Glutamatergic neuron (in vitro differentiated cells): ENCODE measurements at regions not wholly inside any gene's neighbourhood (a gene's known extent, or its start where the extent isn't known, plus 50 kb on each side); places are given as distances from the start of the nearest gene placed in this dataset.

Experiments used
- DNase-seq: peaks from one replicate; pipeline ENCODE4 v3.0.0; 2022
- H3K27ac Mint-ChIP-seq: one replicate; pipeline ENCODE4 v1.8.0; 2020; ENCODE audit warnings: mild to moderate bottlenecking, mixed read lengths, inconsistent platforms; ENCODE audit not compliant: unreplicated experiment
- H3K27me3 Mint-ChIP-seq: one replicate; pipeline ENCODE4 v1.8.0; 2020; ENCODE audit warnings: mild to moderate bottlenecking, moderate library complexity, mixed read lengths, inconsistent platforms; ENCODE audit not compliant: unreplicated experiment
- H3K36me3 Mint-ChIP-seq: one replicate; pipeline ENCODE4 v1.8.0; 2020; ENCODE audit warnings: mild to moderate bottlenecking, mixed read lengths, inconsistent platforms; ENCODE audit not compliant: unreplicated experiment
- H3K4me1 Mint-ChIP-seq: one replicate; pipeline ENCODE4 v1.8.0; 2020; ENCODE audit warnings: mild to moderate bottlenecking, low read depth, mixed read lengths, inconsistent platforms; ENCODE audit not compliant: unreplicated experiment
- H3K4me3 Mint-ChIP-seq: one replicate; pipeline ENCODE4 v1.8.0; 2020; ENCODE audit warnings: mild to moderate bottlenecking, mixed read lengths, inconsistent platforms; ENCODE audit not compliant: unreplicated experiment
- H3K9me3 Mint-ChIP-seq: one replicate; pipeline ENCODE4 v1.8.0; 2020; ENCODE audit warnings: mild to moderate bottlenecking, moderate library complexity, mixed read lengths, inconsistent platforms; ENCODE audit not compliant: unreplicated experiment
- CTCF ChIP-seq: fragments of 200-600 bp; sonication (generic); IDR thresholded peaks from one replicate; pipeline ENCODE4 v1.5.0; 2021; ENCODE audit not compliant: partially characterized antibody, unreplicated experiment

GRCh38 chr5:135643881-135644766, 65.3 kb upstream of the CXCL14 start:
- no peak overlapping the region for H3K27ac Mint-ChIP-seq

GRCh38 chr5:135642934-135643333, 64.1 kb upstream of the CXCL14 start:
- no peaks in the 10 kb centered on the region for H3K9me3 Mint-ChIP-seq
- peaks cover 2% of the 10 kb centered on the region for H3K27me3 Mint-ChIP-seq
- H3K36me3 Mint-ChIP-seq: no peaks in the 10 kb centered on the region
- H3K27ac Mint-ChIP-seq: no peak overlapping the region
- no peak for TF ChIP-seq CTCF
- H3K4me3 Mint-ChIP-seq: no peak overlapping the region
- H3K4me1 Mint-ChIP-seq: peaks cover 3% of the 10 kb centered on the region
- no peak for DNase-seq

More at GRCh38 chr5:135643881-135644766, 65.3 kb upstream of the CXCL14 start:
- TF ChIP-seq CTCF: no peak
- peaks cover 2% of the 10 kb centered on the region for H3K27me3 Mint-ChIP-seq
- DNase-seq: no peak
- peaks cover 3% of the 10 kb centered on the region for H3K4me1 Mint-ChIP-seq
- H3K9me3 Mint-ChIP-seq: no peaks in the 10 kb centered on the region
- H3K4me3 Mint-ChIP-seq: no peak overlapping the region
- no peaks in the 10 kb centered on the region for H3K36me3 Mint-ChIP-seq

- no peak for TF ChIP-seq CTCF
- no peak overlapping the region for H3K27ac Mint-ChIP-seq
- peaks cover 3% of the 10 kb centered on the region for H3K4me1 Mint-ChIP-seq
- H3K9me3 Mint-ChIP-seq: no peaks in the 10 kb centered on the region
- H3K27me3 Mint-ChIP-seq: peaks cover 2% of the 10 kb centered on the region
- DNase-seq: no peak
- no peak overlapping the region for H3K4me3 Mint-ChIP-seq
- H3K36me3 Mint-ChIP-seq: no peaks in the 10 kb centered on the region
Measured at GRCh38 chr5:135642488-135642870, 63.7 kb upstream of the CXCL14 start.

- Mint-ChIP-seq H3K4me1 (peaks cover 5% of the 10 kb centered on the region), H3K9me3 (no peaks in the 10 kb centered on the region), H3K36me3 (no peaks in the 10 kb centered on the region), H3K4me3 (no peak overlapping the region), H3K27me3 (peaks cover 2% of the 10 kb centered on the region), H3K27ac (no peak overlapping the region)
- no peak for TF ChIP-seq CTCF
- DNase-seq: no peak
Measured at GRCh38 chr5:135641734-135642487, 63.1 kb upstream of the CXCL14 start.

GRCh38 chr5:135641319-135641718, 62.5 kb upstream of the CXCL14 start:
- no peaks in the 10 kb centered on the region for H3K9me3 Mint-ChIP-seq
- no peaks in the 10 kb centered on the region for H3K36me3 Mint-ChIP-seq
- no peak for DNase-seq
- H3K4me3 Mint-ChIP-seq: no peak overlapping the region
- H3K27ac Mint-ChIP-seq: no peak overlapping the region
- H3K27me3 Mint-ChIP-seq: peaks cover 4% of the 10 kb centered on the region
- peaks cover 10% of the 10 kb centered on the region for H3K4me1 Mint-ChIP-seq
- TF ChIP-seq CTCF: no peak
